GM19023 (cell line): ENCODE measurements at regions not wholly inside any gene's neighbourhood (a gene's known extent, or its start where the extent isn't known, plus 50 kb on each side); places are given as distances from the start of the nearest gene placed in this dataset.
A peak's percentile ranks its signal among the peaks of the same experiment; 100 is the strongest.
"Not testable (repeated sequence)": the region's sequence is repeated elsewhere in the genome, so short reads cannot be mapped to it uniquely, and the experiment has no call there.

Experiments used
- ATAC-seq: cut with Tn5 transposase; IDR thresholded peaks from one replicate; pipeline ENCODE4 v1.9.1; 2021; ENCODE audit warnings: mild to moderate bottlenecking, moderate library complexity; ENCODE audit not compliant: unreplicated experiment

DNA sequence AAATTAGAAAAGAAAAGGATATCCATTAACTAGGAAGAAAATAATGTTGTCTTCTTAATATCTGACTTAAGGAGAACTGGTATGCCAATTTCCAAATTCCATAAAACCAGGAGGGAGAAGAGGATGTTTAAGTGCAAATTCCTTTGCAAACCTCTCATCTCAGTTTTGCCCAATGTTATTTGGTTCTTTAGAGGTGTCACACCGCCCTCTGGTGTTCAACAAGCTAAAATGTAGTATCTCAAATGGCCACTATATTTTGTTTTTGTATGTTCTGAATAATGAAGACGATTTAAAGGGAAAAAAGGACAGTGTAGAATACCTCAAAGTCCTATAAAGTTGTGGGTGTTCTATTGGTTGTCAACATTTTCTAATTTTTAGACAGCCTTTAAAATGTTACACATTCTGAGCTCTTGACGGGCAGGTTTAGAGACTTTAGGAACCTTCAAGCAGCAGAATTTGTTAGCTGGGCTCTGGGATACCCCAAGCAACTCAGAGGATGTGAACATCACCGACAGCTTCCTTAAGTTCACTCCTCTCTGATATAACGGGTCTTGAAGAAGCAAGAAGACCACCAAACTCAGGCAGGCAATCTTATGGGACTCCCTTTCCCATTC lies 458.3 kb downstream of the MFSD1 start:
- no peak for ATAC-seq

DNA sequence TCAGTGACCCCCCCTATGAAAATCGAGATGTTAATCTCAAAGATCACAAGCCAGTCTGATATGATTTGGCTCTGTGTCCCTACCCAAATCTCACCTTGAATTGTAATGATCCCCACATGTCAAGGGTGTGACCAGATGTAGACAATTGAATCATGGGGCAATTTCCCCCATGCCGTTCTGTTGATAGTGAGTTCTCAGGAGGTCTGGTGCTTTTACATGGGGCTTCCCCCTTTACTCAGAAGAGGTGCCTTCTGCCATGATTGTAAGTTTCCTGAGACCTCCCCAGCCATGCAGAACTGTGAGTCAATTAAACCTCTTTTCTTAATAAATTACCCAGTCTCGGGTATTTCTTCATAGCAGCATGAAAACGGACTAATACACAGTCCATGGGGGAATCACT lies 459.5 kb downstream of the MFSD1 start:
- not testable (repeated sequence) for ATAC-seq

DNA sequence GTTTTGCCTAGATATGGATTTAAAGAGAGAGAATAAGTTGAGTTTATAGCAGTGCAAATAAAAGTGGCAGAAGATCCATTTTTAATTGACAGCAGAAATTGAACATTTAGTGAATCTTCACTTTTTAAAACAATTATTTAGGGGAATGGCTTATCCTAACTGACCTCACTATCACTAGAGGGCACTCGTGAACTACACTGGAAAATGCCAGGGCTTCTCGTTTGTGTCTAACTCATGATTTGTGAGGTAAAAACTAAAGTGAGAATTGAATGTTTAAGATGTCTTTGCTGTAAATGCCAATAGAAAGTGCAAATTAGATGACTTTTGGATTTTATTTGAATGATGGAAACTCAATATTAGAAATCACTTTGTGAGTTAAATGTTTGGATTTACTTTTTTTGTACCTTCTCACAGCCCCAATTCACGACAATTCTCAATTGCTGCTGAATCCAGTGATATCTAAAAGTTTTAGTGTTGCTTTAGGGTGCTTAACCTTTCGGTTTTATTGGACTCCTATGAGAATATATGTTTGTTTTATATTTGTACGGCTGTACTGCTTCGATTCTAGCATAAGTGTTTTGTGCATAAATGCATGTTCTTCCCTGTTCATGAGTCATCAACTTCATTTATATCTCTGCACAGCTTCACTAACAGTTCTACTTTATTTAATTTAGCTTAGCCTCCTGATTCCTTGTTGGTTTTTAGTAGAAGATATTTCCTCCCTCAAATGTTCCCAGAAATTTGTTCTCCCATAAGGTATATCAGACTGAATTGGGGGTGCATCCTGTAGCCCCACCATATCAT lies 462.1 kb downstream of the MFSD1 start:
- no peak for ATAC-seq

DNA sequence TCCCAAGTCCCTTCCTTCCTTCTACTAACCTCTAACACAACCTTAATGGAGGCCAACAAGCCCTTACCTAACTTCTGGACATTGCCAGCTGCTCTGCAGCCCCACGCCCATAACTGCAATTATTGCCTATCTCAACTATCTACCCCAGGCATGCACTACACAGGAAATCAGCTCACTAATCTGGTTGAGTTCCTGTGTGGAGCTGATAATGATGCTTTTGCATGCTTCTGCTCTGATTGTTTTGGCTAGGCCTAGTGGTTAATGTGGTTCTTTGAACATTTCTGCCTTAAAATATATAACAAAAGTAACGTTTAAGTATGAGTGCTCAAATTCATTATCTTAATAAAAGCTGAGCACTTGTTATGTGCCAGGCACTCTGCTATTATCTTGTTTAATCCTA lies 463.9 kb downstream of the MFSD1 start:
- ATAC-seq = no peak

DNA sequence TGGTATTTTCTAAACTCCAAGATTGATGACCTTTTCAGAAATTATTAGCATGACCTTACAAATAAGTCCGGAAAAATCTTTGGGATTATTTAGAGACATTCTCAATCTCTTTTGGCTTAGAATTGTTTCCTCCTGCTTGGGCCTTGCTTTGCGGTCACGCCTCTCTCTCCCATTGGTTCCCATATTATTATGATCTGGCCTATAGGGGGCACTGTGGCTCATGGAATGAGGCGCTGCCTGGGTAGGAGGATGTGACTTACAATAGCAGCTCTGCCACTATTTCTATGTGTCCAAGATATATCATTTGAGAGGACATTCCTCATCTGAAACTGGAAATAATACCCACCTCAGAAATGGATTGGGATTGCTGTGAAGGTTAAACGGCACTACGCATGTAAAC lies 464.9 kb downstream of the MFSD1 start:
- ATAC-seq = no peak

DNA sequence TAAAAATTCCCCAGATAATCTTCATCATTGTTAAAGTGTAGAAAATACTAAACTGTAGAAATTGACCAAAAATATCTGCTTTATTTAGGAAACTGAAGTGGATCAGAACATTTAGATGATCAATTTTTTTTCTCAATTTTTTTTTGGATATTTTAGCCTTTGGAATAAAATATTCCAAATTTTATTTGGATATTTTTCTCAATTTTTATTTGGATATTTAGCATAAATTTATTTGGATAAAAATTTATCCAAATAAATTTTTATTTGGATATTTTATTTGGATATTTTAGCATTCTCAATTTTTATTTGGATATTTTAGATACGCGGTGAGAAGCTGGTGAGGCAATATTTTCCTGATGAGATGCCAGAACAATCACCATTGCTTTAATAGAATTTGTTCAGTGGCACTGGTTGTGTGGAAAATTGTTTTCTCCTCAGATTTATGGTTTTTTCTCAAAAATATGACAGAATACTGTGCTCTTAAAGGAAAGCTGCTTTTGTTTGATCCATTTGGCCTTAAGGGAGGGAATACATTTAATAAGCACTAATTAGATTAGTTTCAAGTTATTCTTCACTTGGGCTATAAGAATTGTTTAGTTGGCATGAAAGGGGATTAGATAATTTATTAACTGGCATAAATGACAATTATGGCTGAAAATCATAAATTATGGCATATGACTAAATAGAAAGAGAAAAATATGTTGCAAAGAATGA lies 470.1 kb downstream of the MFSD1 start:
- ATAC-seq = no peak

DNA sequence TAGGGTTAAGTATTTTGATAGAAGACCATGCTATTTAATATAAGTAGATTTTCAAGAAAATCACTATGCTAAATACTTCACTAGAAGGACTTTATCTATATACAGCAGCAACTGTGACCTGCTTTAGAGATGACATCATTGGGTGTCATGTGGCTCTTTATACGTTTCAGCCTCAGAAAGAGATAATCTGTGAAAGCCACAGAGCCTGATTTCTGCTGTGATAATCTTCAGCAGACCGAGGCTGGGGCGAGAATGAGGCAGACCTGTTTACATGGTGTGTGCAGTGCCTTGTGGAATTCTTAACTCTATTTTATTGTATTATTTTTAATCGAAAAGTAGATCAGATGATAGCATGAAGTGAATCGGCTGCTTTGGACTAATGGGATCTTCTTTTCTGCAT lies 471.2 kb downstream of the MFSD1 start:
- ATAC-seq = no peak

DNA sequence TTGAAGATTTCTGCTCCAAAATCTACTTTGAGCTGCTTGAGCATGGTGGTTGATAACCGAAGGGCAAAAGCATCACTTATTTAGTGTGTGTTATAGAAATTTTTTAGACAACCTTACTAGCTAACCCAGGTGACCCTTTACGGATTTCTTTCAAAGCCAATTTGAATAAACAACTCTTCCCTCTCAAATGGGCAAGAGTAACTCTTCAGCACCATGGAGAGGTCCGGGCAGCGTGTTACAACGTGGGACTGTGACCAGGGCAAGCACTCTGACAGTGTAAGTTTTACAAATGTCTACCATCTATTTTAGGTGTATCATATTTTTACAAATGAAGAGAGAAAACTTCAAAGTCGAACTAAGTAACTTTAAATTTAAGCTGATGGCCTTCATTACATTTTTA lies 471.8 kb downstream of the MFSD1 start:
- ATAC-seq = no peak

DNA sequence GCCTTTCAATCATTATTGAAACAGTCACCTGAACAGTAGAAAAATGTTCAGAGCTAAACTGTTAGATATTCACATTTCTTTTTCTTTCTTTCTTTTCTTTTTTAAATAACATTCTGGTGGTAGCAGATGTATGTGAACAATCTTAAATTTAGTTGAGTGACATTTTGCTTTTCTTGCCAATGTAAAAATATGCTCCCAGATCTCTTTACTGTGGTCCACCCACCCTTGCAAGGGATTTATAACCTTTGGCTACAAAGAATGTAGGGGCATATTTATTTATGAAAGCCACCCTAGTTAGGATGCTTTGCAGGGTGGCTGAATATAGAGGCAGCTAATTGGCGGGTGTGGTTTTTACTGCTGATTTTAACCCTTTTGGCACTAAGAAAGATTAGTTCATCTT lies 473.9 kb downstream of the MFSD1 start:
- ATAC-seq = no peak

DNA sequence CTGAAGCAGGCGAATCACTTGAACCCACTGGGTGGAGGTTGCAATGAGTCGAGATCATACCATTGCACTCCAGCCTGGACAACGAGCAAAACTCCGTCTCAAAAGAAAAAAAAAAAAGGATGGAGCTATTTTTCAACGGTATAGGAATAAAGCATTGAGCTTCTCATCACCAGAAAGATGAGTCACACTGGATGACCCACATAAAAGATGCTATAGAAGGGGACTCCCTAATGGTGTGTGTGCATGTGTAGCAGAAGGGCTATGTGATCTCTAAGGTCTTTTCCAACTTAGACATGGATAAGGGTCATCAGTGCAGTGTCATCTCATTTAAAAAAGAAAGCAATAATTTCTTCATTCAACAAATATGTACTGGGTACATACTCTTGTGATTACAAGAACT lies 476.0 kb downstream of the MFSD1 start:
- no peak for ATAC-seq

DNA sequence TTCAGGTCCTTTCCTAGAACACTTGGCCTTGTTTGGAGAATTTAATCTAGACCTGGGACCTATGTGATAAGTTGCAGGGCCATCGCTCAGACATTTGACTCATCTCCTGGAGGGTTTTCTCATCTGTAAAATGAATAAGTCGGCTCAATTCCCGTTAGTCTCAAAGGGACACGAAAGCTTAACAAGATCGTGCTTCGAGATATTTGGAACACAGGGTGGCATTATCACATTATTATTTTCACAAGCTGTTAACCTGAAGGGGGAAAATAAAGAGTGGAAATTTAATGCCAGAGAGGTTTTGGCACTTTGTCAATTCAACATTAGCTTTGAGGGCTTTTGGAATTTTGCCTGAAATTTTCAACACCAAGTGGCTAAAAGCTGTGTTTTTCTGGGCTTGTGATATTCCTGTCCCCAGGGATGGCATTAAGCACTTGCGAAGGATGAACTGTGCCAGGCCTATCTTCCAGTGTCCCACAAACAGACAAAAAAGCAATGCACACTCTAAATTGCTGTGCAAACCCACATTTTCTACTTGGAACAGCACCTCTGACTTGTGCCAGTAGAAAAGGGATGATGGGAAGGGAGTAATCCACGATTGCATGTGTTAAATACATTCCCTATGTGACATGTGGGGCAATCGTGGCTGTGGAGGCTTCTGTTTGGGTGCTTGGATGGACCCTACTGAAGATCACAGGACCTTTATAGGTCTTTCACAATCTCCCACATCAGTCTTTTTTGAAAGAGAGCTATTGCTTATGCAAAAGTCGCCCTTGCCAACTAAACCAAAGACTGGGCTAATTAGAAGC lies 478.7 kb downstream of the MFSD1 start:
- no peak for ATAC-seq

DNA sequence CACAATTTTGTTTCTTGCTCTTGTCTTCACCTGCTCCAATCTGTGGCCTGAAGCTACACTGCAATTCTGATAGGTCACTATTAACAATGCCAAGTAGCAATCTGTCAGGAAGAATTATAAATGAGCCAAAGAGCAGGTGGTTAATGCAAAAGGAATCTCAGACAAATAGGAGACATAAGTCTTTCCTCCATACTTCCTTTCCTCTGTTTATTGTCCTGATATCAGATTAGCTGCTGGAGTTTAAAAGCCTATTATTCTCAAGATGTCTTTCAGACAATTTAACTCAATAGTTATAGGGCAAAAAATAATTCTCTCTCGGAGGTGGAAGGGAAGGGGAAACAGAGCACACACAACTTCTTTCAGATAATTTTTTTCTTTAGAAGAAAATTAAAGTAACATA lies 491.6 kb downstream of the MFSD1 start:
- no peak for ATAC-seq

DNA sequence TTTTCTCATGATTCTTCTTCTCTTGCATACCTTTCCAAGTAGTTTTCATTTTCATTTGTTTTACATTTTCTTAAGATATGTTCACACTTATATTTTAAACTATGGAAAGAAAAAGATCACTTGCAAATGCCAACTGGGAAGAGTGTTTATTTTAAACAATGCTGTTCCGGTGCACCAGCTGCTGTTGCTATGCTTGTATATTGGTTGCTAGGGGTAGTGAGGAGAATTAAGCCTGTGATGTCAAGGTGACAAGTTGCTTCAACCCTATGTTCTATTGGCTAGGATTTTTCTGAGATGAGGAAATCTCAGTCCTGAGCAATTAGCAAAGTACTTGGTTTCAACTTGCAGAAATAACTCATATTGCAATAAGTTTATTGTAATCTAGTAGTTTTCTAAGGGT lies 500.1 kb downstream of the MFSD1 start:
- ATAC-seq = no peak

DNA sequence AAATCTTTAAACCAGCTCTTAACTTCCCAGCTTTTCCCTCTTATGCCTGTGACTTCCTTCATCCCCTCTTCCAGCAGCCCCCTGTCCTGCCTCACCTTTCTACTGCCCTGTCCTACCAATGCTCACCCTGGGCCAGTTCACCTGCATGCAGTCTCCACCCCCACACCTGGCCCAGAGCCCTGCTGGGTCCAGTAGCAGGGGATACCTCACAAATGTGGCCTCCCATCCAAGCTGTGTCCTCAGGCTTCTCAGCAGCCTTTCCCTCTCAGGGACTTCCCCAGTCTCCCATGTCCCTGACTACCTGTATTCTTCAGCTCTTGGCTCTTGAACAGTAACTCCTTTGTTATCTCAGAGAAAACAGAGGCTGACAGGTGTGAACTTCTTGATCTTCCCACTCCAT lies 503.2 kb downstream of the MFSD1 start:
- ATAC-seq = no peak

DNA sequence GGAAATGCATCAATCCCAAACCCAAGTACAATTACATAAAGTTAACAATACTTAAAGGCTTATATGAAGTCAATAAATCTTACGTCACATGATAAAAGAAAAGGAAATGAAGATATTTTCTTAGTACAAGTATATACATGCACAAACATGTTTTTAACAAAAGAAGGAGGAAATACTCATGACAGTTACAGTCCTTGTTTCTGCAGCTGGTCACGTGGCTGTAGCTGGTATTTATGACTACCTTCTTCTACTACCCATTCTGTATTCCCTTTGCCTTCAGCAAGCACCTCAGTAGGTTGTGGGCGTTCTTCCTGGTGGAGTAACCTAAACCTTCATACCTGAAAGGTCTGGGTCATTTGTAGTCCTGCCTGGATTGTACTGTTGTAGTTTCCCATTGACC lies 514.9 kb downstream of the MFSD1 start:
- not testable (repeated sequence) for ATAC-seq

DNA sequence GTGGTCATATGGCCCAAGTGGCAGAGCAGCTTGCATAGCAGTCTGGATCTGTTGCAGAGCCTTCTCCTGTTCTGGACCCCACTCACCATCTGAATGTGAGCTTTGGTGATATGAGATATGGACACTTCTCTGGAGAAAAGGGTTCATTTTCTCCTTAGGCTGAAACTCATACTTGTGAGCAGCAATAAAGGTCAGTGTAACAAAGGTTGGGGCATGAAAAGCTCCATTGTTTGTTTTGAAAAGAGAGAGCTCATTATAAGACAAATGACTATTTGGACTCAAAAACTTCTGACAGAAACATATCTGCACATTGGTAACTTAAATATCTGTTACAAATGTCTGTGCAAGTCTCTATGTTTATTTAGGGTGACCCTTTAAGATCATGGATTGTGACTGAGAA lies 517.3 kb downstream of the MFSD1 start:
- no peak for ATAC-seq

DNA sequence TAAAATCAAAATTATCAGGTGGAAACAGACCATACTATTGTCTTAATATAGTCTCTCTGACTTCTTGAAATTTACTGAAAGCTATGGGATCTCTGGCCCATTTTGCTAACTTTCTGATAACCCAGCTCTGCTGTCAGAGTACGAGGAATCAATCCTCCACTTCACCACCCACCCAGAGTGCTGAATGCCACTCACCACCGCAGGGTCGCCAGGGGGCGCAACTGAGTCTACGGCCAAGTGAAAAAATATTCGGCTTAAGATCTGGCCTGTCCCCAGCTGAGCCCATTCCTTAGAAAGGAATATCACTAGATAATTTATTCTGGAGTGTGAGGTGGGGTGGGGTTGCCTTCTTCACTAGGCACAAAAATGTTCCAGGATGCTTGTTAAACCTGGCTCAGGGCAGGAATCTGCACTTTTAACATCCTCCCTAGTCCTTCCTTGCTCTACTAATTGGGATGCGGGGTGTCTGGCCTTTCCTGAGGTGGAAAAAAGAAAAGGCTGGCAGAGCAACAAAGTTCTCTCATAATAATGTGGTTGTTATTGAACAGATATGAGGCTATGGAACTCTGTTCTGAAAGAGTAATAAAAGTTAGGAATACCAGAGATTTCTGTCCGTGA lies 520.6 kb downstream of the MFSD1 start:
- peak; percentile 77 for ATAC-seq

DNA sequence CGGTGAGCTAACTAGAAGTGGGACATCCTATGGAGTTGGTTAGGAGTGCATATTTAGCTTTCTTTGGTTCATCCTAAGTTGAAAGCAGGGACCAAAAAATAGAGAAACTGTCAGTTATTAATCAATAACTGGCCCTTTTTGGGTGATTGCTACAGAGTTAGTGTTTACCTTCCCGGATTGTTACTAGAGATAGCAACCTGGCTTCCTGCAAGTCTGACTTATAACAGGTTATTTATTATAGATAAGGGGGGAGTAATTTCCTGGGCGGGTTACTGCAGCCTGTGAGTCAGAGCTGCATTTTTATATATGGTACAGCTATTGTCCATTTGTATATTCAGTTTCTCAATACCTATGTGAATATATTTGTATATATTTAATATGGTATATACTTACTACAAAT lies 522.0 kb downstream of the MFSD1 start:
- no peak for ATAC-seq

DNA sequence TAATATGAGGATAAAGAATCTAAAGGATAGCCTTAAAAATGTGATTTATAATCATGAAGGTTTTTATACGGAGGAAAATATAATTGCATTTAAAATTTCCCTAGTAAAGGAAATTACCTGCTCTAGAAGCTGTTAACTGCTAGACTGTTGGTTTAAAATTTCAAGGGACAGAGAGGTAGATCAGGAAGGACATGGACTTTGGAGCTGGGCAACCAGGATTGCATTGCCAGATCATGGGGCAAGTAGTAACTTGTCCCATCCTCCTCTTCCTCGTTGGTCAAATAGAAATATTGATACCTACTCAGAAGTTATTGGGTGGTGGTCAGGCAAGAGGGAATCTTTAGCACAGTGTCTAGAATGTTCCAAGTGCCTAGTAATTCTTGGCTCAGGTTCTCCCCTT lies 525.1 kb downstream of the MFSD1 start:
- no peak for ATAC-seq

DNA sequence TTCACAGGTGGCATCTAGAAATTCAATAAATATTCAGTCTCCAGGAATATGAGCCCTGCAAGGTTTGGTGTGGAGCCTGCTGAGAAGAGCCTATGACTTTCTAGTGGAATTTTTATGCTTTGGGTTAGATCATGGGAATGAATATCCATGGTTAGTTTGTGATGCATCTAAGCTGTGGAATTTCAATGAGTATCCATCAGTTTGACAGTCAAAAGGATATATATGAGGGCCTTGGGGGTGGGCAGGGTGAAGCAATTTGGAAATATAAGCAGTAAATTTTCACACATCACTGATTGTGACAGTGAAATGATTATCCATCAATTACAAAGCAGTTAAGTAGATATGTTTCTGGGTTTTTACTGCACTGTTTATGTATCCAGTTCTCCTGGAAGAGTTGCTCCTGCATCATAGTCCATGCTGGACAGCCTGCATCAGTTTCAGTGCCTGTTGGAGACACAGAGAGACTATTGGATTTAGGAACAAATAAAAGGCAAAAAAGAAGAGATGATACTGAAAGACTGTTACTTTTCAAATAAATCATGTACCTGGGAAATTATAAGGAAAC lies 530.8 kb downstream of the MFSD1 start:
- no peak for ATAC-seq

DNA sequence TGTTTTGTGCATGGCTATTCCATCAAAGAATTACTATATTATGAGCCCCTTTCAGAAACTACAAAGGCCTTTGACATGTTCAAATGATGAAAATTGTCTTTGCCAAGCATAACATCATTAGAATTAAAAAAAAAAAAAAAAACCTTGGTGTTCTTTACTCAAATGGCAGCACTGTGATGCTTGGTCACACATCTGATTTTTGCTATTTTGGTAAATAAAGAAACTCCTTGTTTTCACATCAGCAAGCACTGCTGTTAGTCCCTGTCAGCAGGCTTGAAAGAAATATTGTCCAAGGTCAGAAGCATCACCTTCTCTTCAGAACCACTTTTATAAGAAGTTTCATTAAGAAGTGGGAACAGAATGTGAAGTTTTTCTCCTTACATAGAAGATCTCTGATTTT lies 537.3 kb downstream of the MFSD1 start:
- ATAC-seq = no peak
